ENCODE measurements at regions not wholly inside any gene's neighbourhood (a gene's known extent, or its start where the extent isn't known, plus 50 kb on each side); places are given as distances from the start of the nearest gene placed in this dataset.

- no peak for TF ChIP-seq USF2 (CRISPR knock-in tag; IDR thresholded peaks at IDR 0.05)
- TF ChIP-seq ESRRA (CRISPR knock-in tag; IDR thresholded peaks at IDR 0.05; ENCODE audit: borderline replicate concordance): no peak
- no peak for TF ChIP-seq CTCF (IDR thresholded peaks at IDR 0.05)
- TF ChIP-seq ZBTB21 (CRISPR knock-in tag; IDR thresholded peaks at IDR 0.05; ENCODE audit: borderline replicate concordance): no peak
- TF ChIP-seq ZNF281 (CRISPR knock-in tag; IDR thresholded peaks at IDR 0.05): no peak
- TF ChIP-seq ATF2 (CRISPR knock-in tag; IDR thresholded peaks at IDR 0.05; ENCODE audit: borderline replicate concordance, low read depth): no peak
- TF ChIP-seq ELF4 (CRISPR knock-in tag; IDR thresholded peaks at IDR 0.05; ENCODE audit: low read depth): no peak
- no peak for TF ChIP-seq SOX15 (CRISPR knock-in tag; IDR thresholded peaks at IDR 0.05)
These were observed 526.9 kb downstream of the NPIPA7 start for GRCh38 chr16:16905850-16906249.

Measured in WTC11 (cell line).